Type B pancreatic cell (in vitro differentiated cells): ENCODE measurements at regions not wholly inside any gene's neighbourhood (a gene's known extent, or its start where the extent isn't known, plus 50 kb on each side); places are given as distances from the start of the nearest gene placed in this dataset.

Experiments used
- DNase-seq: peaks from one replicate; pipeline ENCODE4 v3.0.0; 2021; ENCODE audit warnings: mixed read lengths; ENCODE audit not compliant: unreplicated experiment; ENCODE audit errors: extremely low spot score
- H3K27ac Mint-ChIP-seq: 2 replicates; pipeline ENCODE4 v1.8.0; 2021; ENCODE audit warnings: mild to moderate bottlenecking, mixed read lengths
- H3K27me3 Mint-ChIP-seq: 2 replicates; pipeline ENCODE4 v1.8.0; 2021; ENCODE audit warnings: mixed read lengths
- H3K36me3 Mint-ChIP-seq: 2 replicates; pipeline ENCODE4 v1.8.0; 2021; ENCODE audit warnings: mixed read lengths
- H3K4me1 Mint-ChIP-seq: one replicate; pipeline ENCODE4 v1.8.0; 2021; ENCODE audit warnings: mixed read lengths; ENCODE audit not compliant: unreplicated experiment
- H3K4me3 Mint-ChIP-seq: 2 replicates; pipeline ENCODE4 v1.8.0; 2021; ENCODE audit warnings: mild to moderate bottlenecking, mixed read lengths
- H3K9me3 Mint-ChIP-seq: 2 replicates; pipeline ENCODE4 v1.8.0; 2021; ENCODE audit warnings: mixed read lengths
- CTCF ChIP-seq: fragments of 200-600 bp; sonication (generic); conservative IDR thresholded peaks from 2 replicates; pipeline ENCODE4 v1.5.0; 2021; ENCODE audit warnings: antibody characterized with exemption, mild to moderate bottlenecking

DNA sequence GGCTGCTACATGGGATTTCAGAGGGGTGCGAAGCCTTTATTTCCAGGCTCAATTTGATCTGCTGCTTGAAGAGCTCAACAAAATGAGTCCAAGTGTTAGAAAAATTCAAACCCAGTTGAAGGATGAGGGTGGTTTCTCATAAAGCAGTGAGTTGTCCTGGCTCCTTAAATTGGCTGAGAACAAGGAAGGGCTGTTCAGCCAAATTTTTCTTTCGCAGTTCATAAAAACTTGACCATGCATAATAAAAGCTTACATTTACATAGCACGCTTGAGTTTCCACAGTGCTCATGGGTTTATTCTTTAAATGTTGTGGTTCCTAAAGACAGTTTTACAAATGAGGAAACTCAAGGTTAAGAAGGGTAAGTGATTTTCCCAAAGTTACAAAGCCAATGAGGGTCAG, 174.4 kb upstream of the FOXA2 start:
- peaks cover 4% of the 10 kb centered on the region for H3K4me1 Mint-ChIP-seq
- no peaks in the 10 kb centered on the region for H3K9me3 Mint-ChIP-seq
- H3K4me3 Mint-ChIP-seq: no peak overlapping the region
- H3K36me3 Mint-ChIP-seq: no peaks in the 10 kb centered on the region
- H3K27ac Mint-ChIP-seq: no peak overlapping the region
- H3K27me3 Mint-ChIP-seq: peaks cover 15% of the 10 kb centered on the region
- no peak for TF ChIP-seq CTCF
- DNase-seq: no peak

DNA sequence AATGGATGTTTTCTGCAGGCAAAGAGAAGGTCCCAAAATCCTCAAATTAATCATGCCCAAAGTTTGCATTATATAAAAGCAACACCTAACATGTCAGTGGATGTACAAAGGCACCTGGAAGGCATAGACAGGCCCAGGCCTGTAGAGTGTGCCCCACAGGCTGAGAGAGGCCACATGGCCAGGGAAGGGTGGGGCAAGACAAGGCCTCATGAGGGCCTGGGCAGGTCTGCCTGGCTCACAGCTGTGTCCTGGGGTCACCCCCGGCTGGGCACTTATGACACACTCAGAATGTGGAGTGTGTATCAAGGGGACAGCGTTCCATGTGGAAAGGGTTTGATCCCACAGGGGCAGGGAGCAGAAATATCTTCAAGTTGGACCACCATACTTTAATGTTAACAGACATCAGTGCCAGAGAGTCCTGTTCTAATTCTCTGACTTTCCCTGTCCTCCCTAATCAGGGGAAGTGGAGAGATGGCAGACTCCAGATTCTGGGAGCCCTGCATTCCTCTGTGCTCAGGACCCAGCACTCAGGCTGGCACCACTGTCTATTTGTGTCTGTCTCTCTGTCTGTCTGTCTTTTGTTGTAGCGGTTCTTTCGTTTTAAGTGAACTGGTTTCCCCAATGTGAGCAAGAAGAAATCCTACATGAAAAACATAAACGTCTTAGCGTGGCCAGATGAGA, 178.3 kb upstream of the FOXA2 start:
- Mint-ChIP-seq H3K36me3 (no peaks in the 10 kb centered on the region), H3K4me1 (peaks cover 4% of the 10 kb centered on the region), H3K27me3 (peaks cover 5% of the 10 kb centered on the region), H3K4me3 (no peak overlapping the region), H3K9me3 (no peaks in the 10 kb centered on the region), H3K27ac (peak overlapping the region; percentile 56)
- TF ChIP-seq CTCF: no peak
- DNase-seq: no peak

DNA sequence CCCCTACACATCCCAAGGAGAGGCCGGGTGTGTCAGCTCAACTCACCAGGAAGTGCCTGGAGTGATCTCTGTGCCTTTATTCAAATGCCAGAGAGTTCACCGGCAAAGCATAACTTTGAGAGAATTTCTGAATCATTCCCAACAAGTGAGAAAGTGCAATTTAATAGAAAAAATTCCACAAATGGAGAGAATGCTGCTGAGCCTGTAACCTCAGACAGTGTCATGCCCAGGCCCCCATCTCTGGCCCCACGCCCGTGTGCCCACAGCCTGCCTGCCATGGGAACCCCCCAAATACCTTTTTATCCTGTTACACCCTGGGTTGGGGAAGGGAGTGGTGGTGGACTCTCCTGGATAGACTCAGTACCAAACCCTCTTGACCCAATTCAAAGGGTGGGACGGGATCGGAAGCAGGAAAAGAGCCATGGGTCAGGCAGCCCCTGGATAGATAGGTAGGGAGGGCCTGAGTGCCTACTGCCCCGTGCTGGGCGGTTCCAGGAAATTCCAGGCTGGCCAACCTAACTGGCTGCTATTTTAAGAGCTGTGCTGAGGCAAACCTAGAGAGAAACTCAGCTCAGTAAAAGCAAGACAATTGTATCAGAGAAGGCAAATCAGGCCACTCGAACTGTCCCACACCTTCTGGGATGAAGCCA, 179.0 kb upstream of the FOXA2 start:
- Mint-ChIP-seq H3K27me3 (peaks cover 6% of the 10 kb centered on the region), H3K4me1 (peaks cover 4% of the 10 kb centered on the region), H3K4me3 (no peak overlapping the region), H3K36me3 (no peaks in the 10 kb centered on the region), H3K27ac (peak overlapping the region; percentile 56), H3K9me3 (no peaks in the 10 kb centered on the region)
- no peak for DNase-seq
- no peak for TF ChIP-seq CTCF

GRCh38 chr20:22768266-22769178, 184.2 kb upstream of the FOXA2 start:
- H3K36me3 Mint-ChIP-seq: no peaks in the 10 kb centered on the region
- peaks cover 30% of the 10 kb centered on the region for H3K27me3 Mint-ChIP-seq
- no peak for TF ChIP-seq CTCF
- no peak overlapping the region for H3K4me3 Mint-ChIP-seq
- H3K4me1 Mint-ChIP-seq: peaks cover 16% of the 10 kb centered on the region
- H3K9me3 Mint-ChIP-seq: peaks cover 10% of the 10 kb centered on the region
- no peak overlapping the region for H3K27ac Mint-ChIP-seq
- DNase-seq: no peak

GRCh38 chr20:22770241-22770800, 185.9 kb upstream of the FOXA2 start:
- no peak for DNase-seq
- peaks cover 33% of the 10 kb centered on the region for H3K27me3 Mint-ChIP-seq
- H3K36me3 Mint-ChIP-seq: no peaks in the 10 kb centered on the region
- no peak overlapping the region for H3K4me3 Mint-ChIP-seq
- peaks cover 24% of the 10 kb centered on the region for H3K4me1 Mint-ChIP-seq
- no peak overlapping the region for H3K27ac Mint-ChIP-seq
- H3K9me3 Mint-ChIP-seq: peaks cover 10% of the 10 kb centered on the region
- TF ChIP-seq CTCF: no peak
